ENCODE measurements at regions not wholly inside any gene's neighbourhood (a gene's known extent, or its start where the extent isn't known, plus 50 kb on each side); places are given as distances from the start of the nearest gene placed in this dataset.
"Not testable (repeated sequence)": the region's sequence is repeated elsewhere in the genome, so short reads cannot be mapped to it uniquely, and the experiment has no call there.

DNA sequence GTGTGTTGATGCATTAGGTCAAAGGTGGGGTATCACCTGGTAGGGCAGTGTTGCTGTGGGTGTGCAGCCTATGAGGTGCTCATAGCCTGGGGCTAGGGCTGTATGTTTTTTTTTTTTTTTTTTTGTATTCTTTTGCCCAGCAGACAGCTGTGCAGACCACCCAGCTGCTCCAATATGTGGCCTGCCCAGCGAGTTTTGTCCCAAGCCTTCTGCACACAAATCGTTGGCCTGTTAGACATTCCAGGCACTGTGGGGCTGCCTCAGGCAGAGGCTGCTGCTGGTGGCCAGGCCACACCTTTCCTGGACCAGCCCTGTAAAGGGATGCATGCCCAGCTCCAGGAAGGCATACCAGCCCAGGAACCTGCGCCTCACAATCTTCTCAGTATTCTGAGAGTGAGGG, 348.5 kb downstream of the JRKL start:
- H3K4me1 ChIP-seq = no peaks in the 10 kb centered on the region
- no peak overlapping the region for H3K27ac ChIP-seq
- H3K4me3 ChIP-seq = no peak overlapping the region
- WGBS, 5 donors = 90 to 98% (median 94%) methylated on average over 3 of the region's 3 CpGs
- peaks cover 0 to 4% (median 0%) of the 10 kb centered on the region in 8 donors for H3K9me3 ChIP-seq
- TF ChIP-seq POLR2AphosphoS5 (IDR thresholded peaks at IDR 0.05) = no peak
- TF ChIP-seq POLR2A (IDR thresholded peaks at IDR 0.05) = no peak
- TF ChIP-seq, protein P1, sequence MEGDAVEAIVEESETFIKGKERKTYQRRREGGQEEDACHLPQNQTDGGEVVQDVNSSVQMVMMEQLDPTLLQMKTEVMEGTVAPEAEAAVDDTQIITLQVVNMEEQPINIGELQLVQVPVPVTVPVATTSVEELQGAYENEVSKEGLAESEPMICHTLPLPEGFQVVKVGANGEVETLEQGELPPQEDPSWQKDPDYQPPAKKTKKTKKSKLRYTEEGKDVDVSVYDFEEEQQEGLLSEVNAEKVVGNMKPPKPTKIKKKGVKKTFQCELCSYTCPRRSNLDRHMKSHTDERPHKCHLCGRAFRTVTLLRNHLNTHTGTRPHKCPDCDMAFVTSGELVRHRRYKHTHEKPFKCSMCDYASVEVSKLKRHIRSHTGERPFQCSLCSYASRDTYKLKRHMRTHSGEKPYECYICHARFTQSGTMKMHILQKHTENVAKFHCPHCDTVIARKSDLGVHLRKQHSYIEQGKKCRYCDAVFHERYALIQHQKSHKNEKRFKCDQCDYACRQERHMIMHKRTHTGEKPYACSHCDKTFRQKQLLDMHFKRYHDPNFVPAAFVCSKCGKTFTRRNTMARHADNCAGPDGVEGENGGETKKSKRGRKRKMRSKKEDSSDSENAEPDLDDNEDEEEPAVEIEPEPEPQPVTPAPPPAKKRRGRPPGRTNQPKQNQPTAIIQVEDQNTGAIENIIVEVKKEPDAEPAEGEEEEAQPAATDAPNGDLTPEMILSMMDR (IDR thresholded peaks at IDR 0.05 in 8 of 11, conservative IDR thresholded peaks at IDR 0.05 in 3 of 11) = no peak
- no peaks in the 10 kb centered on the region for H3K36me3 ChIP-seq
- intact Hi-C loops (cut with DNase I; ENCODE audit: low total_unique reads) = no loop called here
- no peak for DNase-seq
- no peaks in the 10 kb centered on the region for H3K27me3 ChIP-seq (replicated peaks in 1 of 7)

DNA sequence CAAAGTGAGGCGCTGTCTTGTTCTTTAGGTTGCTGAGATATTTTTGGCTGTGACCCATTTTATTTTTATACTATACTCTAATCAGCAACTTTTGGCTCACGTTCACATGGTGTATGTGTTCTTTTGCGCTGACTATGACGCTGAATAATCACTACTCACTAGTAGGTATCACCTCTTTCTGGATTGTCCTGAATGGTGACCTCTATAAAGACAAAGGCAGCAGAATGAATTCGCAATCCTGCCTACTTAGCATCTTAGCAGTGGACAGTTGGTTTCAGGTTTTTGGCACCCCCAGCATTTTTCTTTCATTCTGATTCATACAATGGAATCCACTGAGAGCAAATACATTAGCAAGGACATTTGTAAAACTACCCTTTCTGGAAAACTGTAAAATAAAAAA, 351.3 kb downstream of the JRKL start:
- Histone ChIP-seq H3K36me3 (no peaks in the 10 kb centered on the region), H3K9me3 (peaks cover 0 to 4% (median 0%) of the 10 kb centered on the region in 8 donors), H3K4me1 (no peaks in the 10 kb centered on the region), H3K4me3 (no peak overlapping the region), H3K27me3 (replicated peaks in 1 of 7) (no peaks in the 10 kb centered on the region), H3K27ac (no peak overlapping the region)
- intact Hi-C loops (cut with DNase I; ENCODE audit: low total_unique reads) = no loop called here
- no peak for DNase-seq
- 86 to 91% (median 91%) methylated on average over 5 of the region's 5 CpGs for WGBS, 5 donors
- TF ChIP-seq POLR2AphosphoS5 (IDR thresholded peaks at IDR 0.05) (no peak), POLR2A (IDR thresholded peaks at IDR 0.05) (no peak)
- TF ChIP-seq, protein P1 (IDR thresholded peaks at IDR 0.05 in 8 of 11, conservative IDR thresholded peaks at IDR 0.05 in 3 of 11) = no peak

DNA sequence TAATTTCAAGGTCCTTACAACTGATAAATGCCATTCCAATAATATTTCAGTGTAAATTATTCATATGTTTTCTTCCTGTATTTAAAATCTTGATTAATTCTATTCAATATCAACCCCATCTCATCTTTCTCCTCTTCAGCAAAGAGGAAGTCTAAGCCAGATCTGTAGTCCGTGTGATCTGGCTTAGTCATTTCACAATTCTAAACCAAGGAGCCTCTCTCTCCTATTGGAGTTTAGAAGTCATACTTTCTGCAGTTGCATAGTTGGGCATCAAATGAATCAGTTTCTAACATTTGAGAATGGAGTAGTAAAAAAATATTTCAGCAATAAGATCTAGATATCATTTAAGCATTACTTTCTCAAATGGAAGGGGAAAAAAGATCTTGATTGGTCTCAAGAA, 354.9 kb downstream of the JRKL start:
- no peaks in the 10 kb centered on the region for H3K4me1 ChIP-seq
- intact Hi-C loops (cut with DNase I; ENCODE audit: low total_unique reads) = no loop called here
- no peaks in the 10 kb centered on the region for H3K9me3 ChIP-seq
- no peak overlapping the region for H3K4me3 ChIP-seq
- no peak for TF ChIP-seq POLR2A (IDR thresholded peaks at IDR 0.05)
- TF ChIP-seq, protein P1 (IDR thresholded peaks at IDR 0.05 in 8 of 11, conservative IDR thresholded peaks at IDR 0.05 in 3 of 11) = no peak
- no peak for TF ChIP-seq POLR2AphosphoS5 (IDR thresholded peaks at IDR 0.05)
- WGBS, 5 donors = 0 to 54% (median 22%) methylated on average over 1 of the region's 1 CpG
- H3K27ac ChIP-seq = no peak overlapping the region
- H3K27me3 ChIP-seq (replicated peaks in 1 of 7) = no peaks in the 10 kb centered on the region
- no peak for DNase-seq
- H3K36me3 ChIP-seq = no peaks in the 10 kb centered on the region

DNA sequence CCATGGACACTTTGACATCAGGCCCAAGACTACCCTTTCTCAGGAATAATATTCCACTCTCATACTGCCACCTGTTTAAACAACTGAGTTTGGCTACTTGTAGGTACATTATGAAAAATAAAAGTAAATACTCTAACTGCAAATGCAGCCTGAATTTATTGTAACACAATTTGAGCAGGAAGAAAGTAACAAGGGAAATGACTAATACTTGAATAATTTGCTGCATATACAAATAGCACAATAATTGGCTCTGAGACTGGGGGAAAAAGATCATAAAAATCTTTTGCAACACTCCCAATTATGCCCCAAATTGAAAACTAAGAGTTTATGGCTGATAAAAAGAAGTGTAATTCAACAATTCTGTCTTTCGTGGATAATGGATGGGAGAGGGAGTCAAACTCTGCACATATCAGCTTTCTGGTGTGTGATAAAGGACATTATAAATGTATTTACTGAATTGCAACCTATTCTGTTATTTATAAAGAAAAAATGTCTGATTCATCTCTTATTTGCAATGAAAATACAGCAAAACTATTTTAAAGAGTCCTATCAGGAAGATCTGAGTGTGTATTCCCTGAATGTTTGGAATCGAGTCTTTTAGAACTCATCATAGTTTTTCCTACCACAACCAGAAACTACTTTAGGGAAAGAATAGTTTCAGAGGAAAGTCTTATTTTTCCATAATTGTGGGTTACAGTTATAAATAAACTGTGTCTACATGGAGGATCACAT, 359.0 kb downstream of the JRKL start:
- TF ChIP-seq, protein P1 (IDR thresholded peaks at IDR 0.05 in 8 of 11, conservative IDR thresholded peaks at IDR 0.05 in 3 of 11) = no peak
- TF ChIP-seq POLR2AphosphoS5 (IDR thresholded peaks at IDR 0.05) (no peak), POLR2A (IDR thresholded peaks at IDR 0.05) (no peak)
- Histone ChIP-seq H3K36me3 (no peaks in the 10 kb centered on the region), H3K9me3 (peaks cover 0 to 5% (median 0%) of the 10 kb centered on the region in 8 donors), H3K27me3 (replicated peaks in 1 of 7) (no peaks in the 10 kb centered on the region), H3K27ac (no peak overlapping the region), H3K4me1 (no peaks in the 10 kb centered on the region), H3K4me3 (no peak overlapping the region)
- intact Hi-C loops (cut with DNase I; ENCODE audit: low total_unique reads) = no loop called here
- 61 to 78% (median 75%) methylated on average over 2 of the region's 2 CpGs for WGBS, 5 donors
- no peak for DNase-seq

DNA sequence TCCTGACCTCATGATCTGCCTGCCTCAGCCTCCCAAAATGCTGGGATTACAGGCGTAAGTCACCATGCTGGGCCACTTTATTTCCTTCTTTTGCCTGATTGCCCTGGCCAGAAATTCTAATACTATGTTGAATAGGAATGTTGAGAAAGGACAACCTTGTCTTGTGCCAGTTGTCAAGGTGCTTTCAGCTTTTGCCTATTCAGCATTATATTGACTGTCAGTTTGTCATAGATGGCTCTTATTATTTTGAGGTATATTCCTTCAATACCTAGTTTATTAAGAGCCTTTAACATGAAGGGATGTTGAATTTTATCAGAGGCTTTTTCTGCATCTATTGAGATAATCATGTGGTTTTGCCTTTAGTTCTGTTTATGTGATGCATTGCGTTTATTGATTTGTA, 362.0 kb downstream of the JRKL start:
- peaks cover 0 to 10% (median 0%) of the 10 kb centered on the region in 8 donors for H3K9me3 ChIP-seq
- 85 to 95% (median 87%) methylated on average over 2 of the region's 2 CpGs for WGBS, 5 donors

More for the DNA sequence above, 362.0 kb downstream of the JRKL start:
- DNase-seq; H3K27me3 ChIP-seq (replicated peaks in 1 of 7); H3K4me3 ChIP-seq; intact Hi-C loops (cut with DNase I; ENCODE audit: low total_unique reads); H3K27ac ChIP-seq; H3K36me3 ChIP-seq; H3K4me1 ChIP-seq: not testable (repeated sequence)
